ENCODE measurements at regions not wholly inside any gene's neighbourhood (a gene's known extent, or its start where the extent isn't known, plus 50 kb on each side); places are given as distances from the start of the nearest gene placed in this dataset.

DNA sequence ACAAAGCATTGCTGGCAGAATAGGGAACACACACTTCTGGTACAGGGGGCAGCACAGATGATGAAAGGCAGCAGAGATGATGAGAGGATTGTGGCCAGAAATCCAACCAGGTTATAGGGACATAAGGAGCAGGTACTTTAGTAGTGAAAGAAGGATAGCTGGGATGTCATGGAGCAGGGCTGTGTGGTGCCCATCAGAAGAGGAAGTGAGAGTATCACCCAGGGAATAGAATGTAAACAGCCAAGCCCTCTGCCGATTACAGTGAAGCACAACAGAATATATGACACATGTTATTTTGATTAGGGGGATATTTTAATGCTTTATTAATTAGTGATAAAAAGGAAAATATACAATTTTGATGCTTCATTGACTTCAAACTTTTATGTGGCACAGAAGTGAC is 883.4 kb upstream of the CDH2 start:
- H3K4me3 ChIP-seq: no peak overlapping the region
- no peak for ATAC-seq
- intact Hi-C loops (cut with DNase I, micrococcal nuclease): no loop called here

GRCh38 chr18:29057703-29058102 is 880.8 kb upstream of the CDH2 start:
- DNase-seq (no peak), ATAC-seq (no peak)
- H3K9me3 ChIP-seq: peaks cover 29% of the 10 kb centered on the region
- no peak for TF ChIP-seq CTCF (IDR thresholded peaks at IDR 0.05)
- no peak overlapping the region for H3K4me3 ChIP-seq
- intact Hi-C loops (cut with DNase I, micrococcal nuclease): no loop called here
- H3K4me1 ChIP-seq (ENCODE audit: low read depth): no peaks in the 10 kb centered on the region
- no peaks in the 10 kb centered on the region for H3K36me3 ChIP-seq (ENCODE audit: low read depth)

More for the DNA sequence above, 883.4 kb upstream of the CDH2 start:
- no peak for DNase-seq
- Histone ChIP-seq H3K9me3 (peaks cover 18% of the 10 kb centered on the region), H3K4me1 (ENCODE audit: low read depth) (no peaks in the 10 kb centered on the region), H3K36me3 (ENCODE audit: low read depth) (no peaks in the 10 kb centered on the region)
- no peak for TF ChIP-seq CTCF (IDR thresholded peaks at IDR 0.05)

DNA sequence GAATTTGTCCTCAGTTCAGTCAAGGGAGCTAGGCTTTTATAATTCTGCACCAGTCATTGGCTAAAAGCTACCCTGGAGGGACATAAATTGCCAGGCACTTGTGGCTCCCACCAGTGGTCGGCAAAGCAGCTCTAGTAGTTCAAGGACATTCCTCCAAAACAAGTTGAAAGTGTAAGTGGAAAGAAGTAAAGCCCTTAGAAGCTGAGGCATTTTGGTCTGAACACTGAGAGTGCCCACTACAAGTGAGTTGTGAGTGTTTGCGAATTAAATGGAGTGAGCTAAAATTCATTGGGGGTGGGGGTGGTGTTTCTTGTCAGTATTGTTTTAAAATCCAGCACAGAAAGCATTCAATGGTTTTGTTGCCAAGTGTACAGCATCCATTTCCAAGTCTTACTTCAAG is 879.9 kb upstream of the CDH2 start:
- intact Hi-C loops (cut with DNase I, micrococcal nuclease): no loop called here
- H3K9me3 ChIP-seq: peaks cover 32% of the 10 kb centered on the region
- H3K36me3 ChIP-seq (ENCODE audit: low read depth): no peaks in the 10 kb centered on the region
- DNase-seq (no peak), ATAC-seq (no peak)
- H3K4me3 ChIP-seq: no peak overlapping the region
- TF ChIP-seq CTCF (IDR thresholded peaks at IDR 0.05): no peak
- H3K4me1 ChIP-seq (ENCODE audit: low read depth): no peaks in the 10 kb centered on the region

DNA sequence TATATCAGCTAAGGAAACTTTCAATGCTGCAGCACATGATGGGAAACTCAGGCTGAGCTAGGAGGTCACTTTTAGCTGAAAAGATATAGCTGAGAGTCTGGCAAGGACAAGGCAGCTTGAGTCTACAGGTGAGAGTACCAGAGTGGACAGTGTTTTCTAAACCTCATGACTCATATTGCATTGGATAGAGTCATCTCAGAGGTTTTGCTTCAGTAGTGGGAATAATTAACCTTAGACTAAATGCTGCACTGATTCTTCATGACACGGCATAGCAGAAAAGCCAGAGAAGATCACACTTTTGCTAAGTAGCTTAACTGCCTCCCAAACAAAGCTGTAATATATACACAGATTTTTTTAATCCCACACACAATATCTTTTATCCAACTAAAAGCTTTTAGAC is 865.0 kb upstream of the CDH2 start:
- no peak for DNase-seq
- Histone ChIP-seq H3K4me3 (no peak overlapping the region), H3K36me3 (ENCODE audit: low read depth) (no peaks in the 10 kb centered on the region), H3K4me1 (ENCODE audit: low read depth) (no peaks in the 10 kb centered on the region), H3K9me3 (peaks cover 23% of the 10 kb centered on the region)
- no peak for ATAC-seq
- intact Hi-C loops (cut with DNase I, micrococcal nuclease): no loop called here
- no peak for TF ChIP-seq CTCF (IDR thresholded peaks at IDR 0.05)

- peaks cover 28% of the 10 kb centered on the region for H3K9me3 ChIP-seq
- H3K4me1 ChIP-seq (ENCODE audit: low read depth): no peaks in the 10 kb centered on the region
- H3K36me3 ChIP-seq (ENCODE audit: low read depth): no peaks in the 10 kb centered on the region
- H3K4me3 ChIP-seq: no peak overlapping the region
- no peak for ATAC-seq
- intact Hi-C loops (cut with DNase I, micrococcal nuclease): no loop called here
- no peak for DNase-seq
- TF ChIP-seq CTCF (IDR thresholded peaks at IDR 0.05): no peak
Observed at GRCh38 chr18:29034113-29034856, 857.4 kb upstream of the CDH2 start.

DNA sequence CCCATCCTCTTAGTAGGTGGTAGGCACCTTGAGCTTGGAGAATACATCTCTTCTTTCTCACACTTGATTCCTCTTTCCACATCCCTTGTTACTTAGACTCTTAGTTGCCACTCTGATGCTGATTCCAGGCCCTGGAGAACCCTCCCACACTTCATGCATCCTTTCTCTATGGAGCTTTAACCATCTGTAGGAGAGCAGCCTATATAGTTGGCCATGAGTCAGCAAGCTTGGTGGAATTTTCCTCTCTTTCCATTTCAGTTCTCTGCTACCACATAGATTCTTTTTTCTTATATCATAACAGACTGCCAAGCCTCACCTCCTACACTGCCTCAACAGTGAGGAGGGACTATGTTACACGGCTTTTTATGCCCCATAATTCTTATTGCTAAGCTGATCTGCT is 851.6 kb upstream of the CDH2 start:
- DNase-seq: no peak
- intact Hi-C loops (cut with DNase I, micrococcal nuclease): no loop called here
- H3K36me3 ChIP-seq (ENCODE audit: low read depth): no peaks in the 10 kb centered on the region
- H3K4me1 ChIP-seq (ENCODE audit: low read depth): no peaks in the 10 kb centered on the region
- peaks cover 12% of the 10 kb centered on the region for H3K9me3 ChIP-seq
- no peak for TF ChIP-seq CTCF (IDR thresholded peaks at IDR 0.05)
- no peak overlapping the region for H3K4me3 ChIP-seq
- no peak for ATAC-seq

Data from mucosa of descending colon (tissue), 3 donors.